ENCODE measurements at regions not wholly inside any gene's neighbourhood (a gene's known extent, or its start where the extent isn't known, plus 50 kb on each side); places are given as distances from the start of the nearest gene placed in this dataset.

DNA sequence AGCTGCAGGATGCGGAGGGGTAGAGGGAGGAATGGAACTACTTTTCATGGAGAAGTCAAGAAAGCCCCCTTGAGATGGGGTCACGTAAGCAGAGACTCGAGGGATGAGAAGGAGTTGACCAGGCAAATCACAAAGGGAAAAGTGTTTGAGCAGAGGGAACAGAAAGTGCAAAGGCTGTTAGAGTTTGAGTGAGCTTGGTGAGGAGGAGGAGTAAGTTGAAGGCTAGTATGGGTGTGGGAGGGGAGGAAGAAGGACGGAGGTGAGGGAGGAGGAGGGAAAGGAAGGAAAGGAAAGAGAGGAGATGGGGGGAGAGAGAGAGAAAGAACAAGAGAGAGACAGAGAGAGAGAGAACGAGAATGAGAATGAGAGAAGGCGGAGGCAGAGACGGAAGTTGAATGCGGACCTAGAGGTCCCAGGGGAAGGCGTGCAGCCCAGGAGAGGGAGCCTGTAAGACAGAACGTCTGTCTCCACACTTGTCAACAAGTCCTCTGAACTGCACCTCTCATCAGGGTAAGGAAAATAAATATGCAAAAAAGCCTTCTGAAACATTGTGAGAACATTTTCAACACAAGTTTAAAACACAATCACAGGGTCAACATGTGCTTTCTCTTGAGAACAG, 279.8 kb upstream of the EEF2KMT start:
- TF ChIP-seq, protein P1, sequence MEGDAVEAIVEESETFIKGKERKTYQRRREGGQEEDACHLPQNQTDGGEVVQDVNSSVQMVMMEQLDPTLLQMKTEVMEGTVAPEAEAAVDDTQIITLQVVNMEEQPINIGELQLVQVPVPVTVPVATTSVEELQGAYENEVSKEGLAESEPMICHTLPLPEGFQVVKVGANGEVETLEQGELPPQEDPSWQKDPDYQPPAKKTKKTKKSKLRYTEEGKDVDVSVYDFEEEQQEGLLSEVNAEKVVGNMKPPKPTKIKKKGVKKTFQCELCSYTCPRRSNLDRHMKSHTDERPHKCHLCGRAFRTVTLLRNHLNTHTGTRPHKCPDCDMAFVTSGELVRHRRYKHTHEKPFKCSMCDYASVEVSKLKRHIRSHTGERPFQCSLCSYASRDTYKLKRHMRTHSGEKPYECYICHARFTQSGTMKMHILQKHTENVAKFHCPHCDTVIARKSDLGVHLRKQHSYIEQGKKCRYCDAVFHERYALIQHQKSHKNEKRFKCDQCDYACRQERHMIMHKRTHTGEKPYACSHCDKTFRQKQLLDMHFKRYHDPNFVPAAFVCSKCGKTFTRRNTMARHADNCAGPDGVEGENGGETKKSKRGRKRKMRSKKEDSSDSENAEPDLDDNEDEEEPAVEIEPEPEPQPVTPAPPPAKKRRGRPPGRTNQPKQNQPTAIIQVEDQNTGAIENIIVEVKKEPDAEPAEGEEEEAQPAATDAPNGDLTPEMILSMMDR (IDR thresholded peaks at IDR 0.05; ENCODE audit: low read depth, low read length) = no peak
- no peak for TF ChIP-seq POLR2A (IDR thresholded peaks at IDR 0.05; ENCODE audit: extremely low read depth, insufficient read length)
- TF ChIP-seq, protein P2, sequence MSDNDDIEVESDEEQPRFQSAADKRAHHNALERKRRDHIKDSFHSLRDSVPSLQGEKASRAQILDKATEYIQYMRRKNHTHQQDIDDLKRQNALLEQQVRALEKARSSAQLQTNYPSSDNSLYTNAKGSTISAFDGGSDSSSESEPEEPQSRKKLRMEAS (IDR thresholded peaks at IDR 0.05; ENCODE audit: low read depth, low read length) = no peak
